Vagina (tissue), 2 donors: ENCODE measurements at regions not wholly inside any gene's neighbourhood (a gene's known extent, or its start where the extent isn't known, plus 50 kb on each side); places are given as distances from the start of the nearest gene placed in this dataset.
"Not testable (repeated sequence)": the region's sequence is repeated elsewhere in the genome, so short reads cannot be mapped to it uniquely, and the experiment has no call there.

Experiments used
- DNase-seq, 2 donors: peaks; one replicate each; pipeline ENCODE4 v3.0.0-alpha.2; 2017; ENCODE audit errors: extremely low spot score in 2 of 2
- H3K27ac ChIP-seq: fragments of 200-600 bp; sonication (generic); one replicate; pipeline ENCODE4 v1.5.1; 2019
- H3K27me3 ChIP-seq: fragments of 200-600 bp; sonication (generic); one replicate; pipeline ENCODE4 v1.5.1; 2019
- H3K36me3 ChIP-seq, 2 donors: fragments of 200-600 bp; sonication (generic); one replicate each; pipeline ENCODE4 v1.5.1; 2017 to 2019
- H3K4me1 ChIP-seq: fragments of 200-600 bp; sonication (generic); one replicate; pipeline ENCODE4 v1.5.1; 2019
- H3K4me3 ChIP-seq, 2 donors: fragments of 200-600 bp; sonication (generic); 1 replicate in 1 of 2; 2 replicates in 1 of 2; pipeline ENCODE4 v1.5.1; 2016 to 2019
- H3K9me3 ChIP-seq: fragments of 200-600 bp; sonication (generic); one replicate; pipeline ENCODE4 v1.5.1; 2019
- CTCF ChIP-seq, 3 experiments: fragments of 450-650 bp in 2 of 3; fragments of 200-600 bp in 1 of 3; sonication (generic) in 1 of 3; IDR thresholded peaks; one replicate each; pipeline ENCODE4 v1.5.1; 2017 to 2019; ENCODE audit warnings: antibody characterized with exemption in 3 of 3, mild to moderate bottlenecking in 2 of 3, moderate library complexity in 2 of 3
- POLR2A ChIP-seq, 2 donors: fragments of 450-650 bp; IDR thresholded peaks; one replicate each; pipeline ENCODE4 v1.6.1; 2017; ENCODE audit warnings: antibody characterized with exemption in 2 of 2, mild to moderate bottlenecking in 2 of 2, moderate library complexity in 2 of 2
- POLR2AphosphoS5 ChIP-seq, 2 donors: sonication (generic); formaldehyde crosslinking; IDR thresholded peaks; one replicate each; pipeline ENCODE4 v1.9.0; 2017; ENCODE audit warnings: antibody characterized with exemption in 2 of 2, mild to moderate bottlenecking in 2 of 2, low read depth in 1 of 2; ENCODE audit not compliant: insufficient read depth in 1 of 2
- intact Hi-C: fragments of 100-400 bp; cut with DNase I; formaldehyde crosslinking; loops from one replicate; pipeline ENCODE4 v1.15.1; 2023

- H3K4me3 ChIP-seq, result no peak overlapping the region
- no peaks in the 10 kb centered on the region for H3K4me1 ChIP-seq
- H3K27me3 ChIP-seq, result no peaks in the 10 kb centered on the region
- DNase-seq, result no peak
- H3K9me3 ChIP-seq, result no peaks in the 10 kb centered on the region
- no peak overlapping the region for H3K27ac ChIP-seq
- no peaks in the 10 kb centered on the region for H3K36me3 ChIP-seq
- TF ChIP-seq CTCF (IDR thresholded peaks at IDR 0.05) (no peak), POLR2A (IDR thresholded peaks at IDR 0.05) (no peak), POLR2AphosphoS5 (IDR thresholded peaks at IDR 0.05; ENCODE audit: insufficient read depth in 1 of 2, low read depth in 1 of 2) (no peak)
- intact Hi-C loops, result no loop called here
Observed at GRCh38 chr12:78375461-78375860, 489.1 kb upstream of the SYT1 start.

- Histone ChIP-seq H3K36me3 (no peaks in the 10 kb centered on the region), H3K4me1 (no peaks in the 10 kb centered on the region), H3K4me3 (no peak overlapping the region), H3K9me3 (no peaks in the 10 kb centered on the region), H3K27ac (no peak overlapping the region), H3K27me3 (no peaks in the 10 kb centered on the region)
- DNase-seq, result no peak
- TF ChIP-seq POLR2AphosphoS5 (IDR thresholded peaks at IDR 0.05; ENCODE audit: insufficient read depth in 1 of 2, low read depth in 1 of 2) (no peak), POLR2A (IDR thresholded peaks at IDR 0.05) (no peak), CTCF (IDR thresholded peaks at IDR 0.05) (no peak)
- intact Hi-C loops, result no loop called here
Observed at GRCh38 chr12:78376257-78376656, 488.3 kb upstream of the SYT1 start.

GRCh38 chr12:78379065-78379464, 485.5 kb upstream of the SYT1 start:
- H3K27ac ChIP-seq, intact Hi-C loops, H3K9me3 ChIP-seq, H3K4me1 ChIP-seq, H3K27me3 ChIP-seq, DNase-seq, H3K4me3 ChIP-seq, H3K36me3 ChIP-seq: not testable (repeated sequence)

GRCh38 chr12:78383414-78383813, 481.2 kb upstream of the SYT1 start:
- Histone ChIP-seq H3K4me1 (no peaks in the 10 kb centered on the region), H3K9me3 (no peaks in the 10 kb centered on the region), H3K27me3 (no peaks in the 10 kb centered on the region), H3K4me3 (no peak overlapping the region), H3K36me3 (no peaks in the 10 kb centered on the region), H3K27ac (no peak overlapping the region)
- TF ChIP-seq POLR2A (IDR thresholded peaks at IDR 0.05) (no peak), CTCF (IDR thresholded peaks at IDR 0.05) (no peak), POLR2AphosphoS5 (IDR thresholded peaks at IDR 0.05; ENCODE audit: insufficient read depth in 1 of 2, low read depth in 1 of 2) (no peak)
- intact Hi-C loops, result no loop called here
- no peak for DNase-seq

- Histone ChIP-seq H3K4me1 (no peaks in the 10 kb centered on the region), H3K36me3 (no peaks in the 10 kb centered on the region), H3K27me3 (no peaks in the 10 kb centered on the region), H3K27ac (no peak overlapping the region), H3K9me3 (no peaks in the 10 kb centered on the region), H3K4me3 (no peak overlapping the region)
- TF ChIP-seq CTCF (IDR thresholded peaks at IDR 0.05) (no peak), POLR2A (IDR thresholded peaks at IDR 0.05) (no peak), POLR2AphosphoS5 (IDR thresholded peaks at IDR 0.05; ENCODE audit: insufficient read depth in 1 of 2, low read depth in 1 of 2) (no peak)
- intact Hi-C loops, result no loop called here
- DNase-seq, result no peak
Observed at GRCh38 chr12:78384541-78384940, 480.0 kb upstream of the SYT1 start.

- no peaks in the 10 kb centered on the region for H3K4me1 ChIP-seq
Observed at GRCh38 chr12:78385541-78385940, 479.0 kb upstream of the SYT1 start.

More at GRCh38 chr12:78385541-78385940, 479.0 kb upstream of the SYT1 start:
- no peaks in the 10 kb centered on the region for H3K27me3 ChIP-seq
- no peak for DNase-seq
- no peaks in the 10 kb centered on the region for H3K36me3 ChIP-seq
- intact Hi-C loops, result no loop called here
- H3K9me3 ChIP-seq, result no peaks in the 10 kb centered on the region
- H3K27ac ChIP-seq, result no peak overlapping the region
- no peak overlapping the region for H3K4me3 ChIP-seq
- TF ChIP-seq POLR2A (IDR thresholded peaks at IDR 0.05), result no peak
- TF ChIP-seq CTCF (IDR thresholded peaks at IDR 0.05), result no peak
- TF ChIP-seq POLR2AphosphoS5 (IDR thresholded peaks at IDR 0.05; ENCODE audit: insufficient read depth in 1 of 2, low read depth in 1 of 2), result no peak
